SK-N-SH (cell line): ENCODE measurements at regions not wholly inside any gene's neighbourhood (a gene's known extent, or its start where the extent isn't known, plus 50 kb on each side); places are given as distances from the start of the nearest gene placed in this dataset.

Source experiments
- CTCF ChIA-PET: fragments of 300-600, 350-600 bp; formaldehyde crosslinking; extraction: SDS; loops from one replicate; lab custom pipeline; 2021; lab: Yijun Ruan, JAX
- POLR2A ChIA-PET: fragments of 350-600 bp; sonication (Branson Sonifier 250); formaldehyde crosslinking; extraction: SDS; loops from one replicate; lab custom pipeline; 2020; ENCODE audit warnings: antibody characterized with exemption, inconsistent platforms; lab: Yijun Ruan, JAX
- DNase-seq: peaks from one replicate; pipeline ENCODE4 v3.0.0; 2012
- H2AFZ ChIP-seq: fragments of 200-600 bp; sonication (generic); 2 replicates; pipeline ENCODE4 v1.8.1; 2016; ENCODE audit warnings: antibody characterized with exemption, mild to moderate bottlenecking, low read depth
- H3F3A ChIP-seq: fragments of 200-600 bp; sonication (generic); replicated peaks from 2 replicates; pipeline ENCODE3; 2016; ENCODE audit warnings: antibody characterized with exemption, mild to moderate bottlenecking; ENCODE audit not compliant: insufficient read depth
- H3K27ac ChIP-seq, 2 experiments: fragments of 200-500 bp in 1 of 2; fragments of 200-600 bp in 1 of 2; sonication (Bioruptor generic) in 1 of 2; sonication (generic), shearing (Covaris generic) in 1 of 2; 2 replicates each; pipeline versions ENCODE4 v1.5.1 to v1.6.1; 2014 to 2016; ENCODE audit warnings: low read depth in 2 of 2, inconsistent platforms in 1 of 2, low read length in 1 of 2, mild to moderate bottlenecking in 1 of 2, mixed read lengths in 1 of 2
- H3K27me3 ChIP-seq: fragments of 200-600 bp; sonication (generic), shearing (Covaris generic); 2 replicates; pipeline ENCODE4 v1.6.1; 2016; ENCODE audit warnings: mixed run types; ENCODE audit not compliant: insufficient read depth
- H3K36me3 ChIP-seq, 2 experiments: fragments of 200-500 bp in 1 of 2; fragments of 200-600 bp in 1 of 2; sonication (Bioruptor generic) in 1 of 2; sonication (generic) in 1 of 2; replicated peaks in 1 of 2; 2 replicates each; pipeline versions ENCODE3 to v1.5.1; 2014 to 2016; ENCODE audit warnings: low read length in 1 of 2, mild to moderate bottlenecking in 1 of 2; ENCODE audit not compliant: insufficient read depth in 2 of 2, control insufficient read depth in 1 of 2
- H3K4me1 ChIP-seq, 2 experiments: fragments of 200-500 bp in 1 of 2; fragments of 200-600 bp in 1 of 2; sonication (Bioruptor generic) in 1 of 2; sonication (generic), shearing (Covaris generic) in 1 of 2; 2 replicates each; pipeline versions ENCODE4 v1.5.1 to v1.6.1; 2014 to 2016; ENCODE audit warnings: low read depth in 1 of 2, low read length in 1 of 2, mixed run types in 1 of 2; ENCODE audit not compliant: insufficient read depth in 2 of 2, control insufficient read depth in 1 of 2
- H3K4me2 ChIP-seq: fragments of 200-600 bp; sonication (generic), shearing (Covaris generic); 2 replicates; pipeline ENCODE4 v1.6.1; 2017; ENCODE audit warnings: mixed run types
- H3K4me3 ChIP-seq, 2 experiments: fragments of 200-500 bp in 1 of 2; fragments of 200-600 bp in 1 of 2; sonication (Bioruptor generic) in 1 of 2; sonication (generic), shearing (Covaris generic) in 1 of 2; 2 replicates each; pipeline versions ENCODE4 v1.5.1 to v1.8.1; 2014 to 2016; ENCODE audit warnings: low read depth in 2 of 2, inconsistent platforms in 1 of 2, low read length in 1 of 2, mild to moderate bottlenecking in 1 of 2, mixed read lengths in 1 of 2, moderate library complexity in 1 of 2
- H3K79me2 ChIP-seq: fragments of 200-600 bp; sonication (generic); 2 replicates; pipeline ENCODE4 v1.8.1; 2017; ENCODE audit warnings: mild to moderate bottlenecking; ENCODE audit not compliant: insufficient read depth
- H3K9ac ChIP-seq: fragments of 200-600 bp; sonication (generic); 2 replicates; pipeline ENCODE4 v1.6.1; 2017; ENCODE audit warnings: mixed run types
- H3K9me2 ChIP-seq: fragments of 200-600 bp; sonication (generic); 2 replicates; pipeline ENCODE4 v1.6.1; 2017; ENCODE audit warnings: mixed run types
- H3K9me3 ChIP-seq: fragments of 200-600 bp; sonication (generic); 2 replicates; pipeline ENCODE4 v1.6.1; 2017; ENCODE audit warnings: mixed run types, mild to moderate bottlenecking, moderate library complexity
- H4K20me1 ChIP-seq: fragments of 200-600 bp; sonication (generic); 2 replicates; pipeline ENCODE4 v1.6.1; 2017; ENCODE audit warnings: mild to moderate bottlenecking, mixed run types; ENCODE audit not compliant: insufficient read depth
- CTCF ChIP-seq: fragments of 200-600 bp; sonication (generic); IDR thresholded peaks from 2 replicates; pipeline ENCODE4 v1.6.1; 2017; ENCODE audit warnings: antibody characterized with exemption, mild to moderate bottlenecking, moderate library complexity
- ELF1 ChIP-seq: IDR thresholded peaks from 2 replicates; pipeline ENCODE4 v1.4.0; 2012
- EP300 ChIP-seq, 2 experiments: IDR thresholded peaks; 2 replicates each; pipeline versions ENCODE4 v1.4.0 to v1.6.1; 2012; ENCODE audit warnings: borderline replicate concordance in 1 of 2, low read depth in 1 of 2, low read length in 1 of 2
- FOSL2 ChIP-seq: IDR thresholded peaks from 2 replicates; pipeline ENCODE4 v1.4.0; 2012; ENCODE audit warnings: low read depth, mild to moderate bottlenecking, moderate library complexity, borderline replicate concordance
- FOXJ3 ChIP-seq: sonication (generic); formaldehyde crosslinking; IDR thresholded peaks from 2 replicates; pipeline ENCODE4 v1.5.1; 2020; ENCODE audit warnings: mild to moderate bottlenecking, missing genetic modification reagents
- FOXM1 ChIP-seq: IDR thresholded peaks from 2 replicates; pipeline ENCODE4 v1.4.0; 2012; ENCODE audit warnings: low read depth, mild to moderate bottlenecking
- IRF3 ChIP-seq: fragments of 150-350 bp; IDR thresholded peaks from 2 replicates; pipeline ENCODE4 v1.6.1; 2016; ENCODE audit warnings: mild to moderate bottlenecking, low read depth, low read length
- JUND ChIP-seq: IDR thresholded peaks from 2 replicates; pipeline ENCODE4 v1.4.0; 2012
- NFIC ChIP-seq: IDR thresholded peaks from 2 replicates; pipeline ENCODE4 v1.4.0; 2012; ENCODE audit warnings: borderline replicate concordance
- NRF1 ChIP-seq: IDR thresholded peaks from 2 replicates; pipeline ENCODE4 v1.6.1; 2012; ENCODE audit warnings: low read depth, mild to moderate bottlenecking, low read length
- PBX3 ChIP-seq: IDR thresholded peaks from 2 replicates; pipeline ENCODE4; 2012
- POLR2AphosphoS5 ChIP-seq: IDR thresholded peaks from 2 replicates; pipeline ENCODE4 v1.6.1; 2012; ENCODE audit warnings: low read depth, low read length
- RAD21 ChIP-seq: IDR thresholded peaks from 2 replicates; pipeline ENCODE4 v1.6.1; 2012; ENCODE audit warnings: mild to moderate bottlenecking, low read length
- RCOR1 ChIP-seq: fragments of 150-350 bp; IDR thresholded peaks from 2 replicates; pipeline ENCODE4 v1.6.1; 2017; ENCODE audit warnings: antibody characterized with exemption, low read length
- RXRA ChIP-seq: IDR thresholded peaks from 2 replicates; pipeline ENCODE4 v1.4.0; 2012; ENCODE audit warnings: low read depth, mild to moderate bottlenecking, borderline replicate concordance
- TAF1 ChIP-seq: IDR thresholded peaks from 2 replicates; pipeline ENCODE4 v1.6.1; 2012; ENCODE audit warnings: low read depth, mild to moderate bottlenecking, low read length, moderate library complexity, borderline replicate concordance
- TEAD4 ChIP-seq: IDR thresholded peaks from 2 replicates; pipeline ENCODE4 v1.4.0; 2012; ENCODE audit warnings: mild to moderate bottlenecking, borderline replicate concordance; ENCODE audit not compliant: insufficient read depth
- USF1 ChIP-seq: IDR thresholded peaks from 2 replicates; pipeline ENCODE4 v1.4.0; 2012; ENCODE audit warnings: low read depth, borderline replicate concordance
- USF2 ChIP-seq: fragments of 150-350 bp; IDR thresholded peaks from 2 replicates; pipeline ENCODE4 v1.6.1; 2017; ENCODE audit warnings: antibody characterized with exemption, low read length, low read depth, borderline replicate concordance
- ZBTB33 ChIP-seq: IDR thresholded peaks from 2 replicates; pipeline ENCODE4 v1.4.0; 2012; ENCODE audit warnings: low read depth, borderline replicate concordance
- WGBS: methylation state at CpG from one replicate; pipeline ENCODE4 v1.1.6; 2017; ENCODE audit warnings: low lambda C conversion rate; 5-methylcytosine and 5-hydroxymethylcytosine counted together

- Histone ChIP-seq H3K27me3 (no peaks in the 10 kb centered on the region), H3K9me3 (0 out of 2 replicates have a peak, but pooled peaks cover 4% of the 10 kb centered on the region), H3K27ac (no peak overlapping the region), H3K79me2 (no peaks in the 10 kb centered on the region), H3F3A (no peaks in the 10 kb centered on the region), H3K36me3 (no peaks in the 10 kb centered on the region), H4K20me1 (no peaks in the 10 kb centered on the region), H2AFZ (no peak overlapping the region), H3K4me3 (no peak overlapping the region), H3K4me1 (no peaks in the 10 kb centered on the region), H3K9me2 (no peaks in the 10 kb centered on the region), H3K4me2 (no peak overlapping the region), H3K9ac (no peak overlapping the region)
- peak; percentile 2 for DNase-seq
- TF ChIP-seq PBX3 (no peak), ELF1 (no peak), TAF1 (no peak), RAD21 (no peak), EP300 (IDR thresholded peaks at IDR 0.05; ENCODE audit: borderline replicate concordance in 1 of 2, low read depth in 1 of 2, low read length in 1 of 2) (no peak), JUND (no peak), ZBTB33 (no peak), FOSL2 (no peak), POLR2AphosphoS5 (no peak), USF1 (no peak), TEAD4 (no peak), IRF3 (no peak), RXRA (no peak), USF2 (no peak), CTCF (no peak), FOXM1 (no peak), RCOR1 (no peak), FOXJ3 (CRISPR knock-in tag) (no peak), NFIC (no peak), NRF1 (no peak)
- WGBS: 44% methylated on average over 13 of the region's 15 CpGs
- CTCF ChIA-PET: no interaction called here
- POLR2A ChIA-PET: no interaction called here
These were observed 844.9 kb downstream of the OLFM4 start for GRCh38 chr13:53873558-53873957.
